Activated CD8-positive, alpha-beta memory T cell treated with anti-CD3 and anti-CD28 coated beads, Interleukin-2, amount 50 U/mL, for 4 hours (primary cell): ENCODE measurements at regions not wholly inside any gene's neighbourhood (a gene's known extent, or its start where the extent isn't known, plus 50 kb on each side); places are given as distances from the start of the nearest gene placed in this dataset.

Source experiments
- DNase-seq: peaks from one replicate; pipeline ENCODE4 v3.0.0-alpha.2; 2020

GRCh38 chr10:3622845-3623621 lies 162.0 kb downstream of the KLF6 start:
- no peak for DNase-seq

GRCh38 chr10:3622427-3622826 lies 162.6 kb downstream of the KLF6 start:
- no peak for DNase-seq

- no peak for DNase-seq
Observed at GRCh38 chr10:3620818-3621217, 164.2 kb downstream of the KLF6 start.

- DNase-seq: no peak
Observed at GRCh38 chr10:3619241-3619640, 165.8 kb downstream of the KLF6 start.

GRCh38 chr10:3616880-3617279 lies 168.1 kb downstream of the KLF6 start:
- DNase-seq: no peak

GRCh38 chr10:3613318-3613717 lies 171.7 kb downstream of the KLF6 start:
- no peak for DNase-seq

- DNase-seq: no peak
Observed at GRCh38 chr10:3612183-3613001, 172.6 kb downstream of the KLF6 start.

- no peak for DNase-seq
Observed at GRCh38 chr10:3606309-3606708, 178.7 kb downstream of the KLF6 start.

- no peak for DNase-seq
Observed at GRCh38 chr10:3605882-3606281, 179.1 kb downstream of the KLF6 start.

- DNase-seq: no peak
Observed at GRCh38 chr10:3595736-3596135, 189.3 kb downstream of the KLF6 start.

- no peak for DNase-seq
Observed at GRCh38 chr10:3593611-3594010, 191.4 kb downstream of the KLF6 start.

- DNase-seq: no peak
Observed at GRCh38 chr10:3592424-3592823, 192.6 kb downstream of the KLF6 start.

- DNase-seq: no peak
Observed at GRCh38 chr10:3588816-3589215, 196.2 kb downstream of the KLF6 start.

GRCh38 chr10:3588346-3588745 lies 196.7 kb downstream of the KLF6 start:
- no peak for DNase-seq

- DNase-seq: no peak
Observed at GRCh38 chr10:3584926-3585784, 199.9 kb downstream of the KLF6 start.

GRCh38 chr10:3580565-3580964 lies 204.4 kb downstream of the KLF6 start:
- DNase-seq: no peak

GRCh38 chr10:3579845-3580244 lies 205.2 kb downstream of the KLF6 start:
- DNase-seq: no peak

GRCh38 chr10:3578682-3579081 lies 206.3 kb downstream of the KLF6 start:
- DNase-seq: no peak

GRCh38 chr10:3578159-3578558 lies 206.8 kb downstream of the KLF6 start:
- DNase-seq: no peak

- no peak for DNase-seq
Observed at GRCh38 chr10:3574451-3574850, 210.6 kb downstream of the KLF6 start.

- no peak for DNase-seq
Observed at GRCh38 chr10:3573498-3573897, 211.5 kb downstream of the KLF6 start.

- DNase-seq: no peak
Observed at GRCh38 chr10:3571310-3571825, 213.6 kb downstream of the KLF6 start.

- no peak for DNase-seq
Observed at GRCh38 chr10:3570855-3571266, 214.1 kb downstream of the KLF6 start.
